IPS DF 4.7 (cell line): ENCODE measurements at regions not wholly inside any gene's neighbourhood (a gene's known extent, or its start where the extent isn't known, plus 50 kb on each side); places are given as distances from the start of the nearest gene placed in this dataset.
"Not testable (repeated sequence)": the region's sequence is repeated elsewhere in the genome, so short reads cannot be mapped to it uniquely, and the experiment has no call there.

Experiments used
- DNase-seq: peaks from one replicate; pipeline ENCODE4 v3.0.0-alpha.2; 2013; ENCODE audit warnings: low spot score; ENCODE audit errors: extremely low read depth

DNA sequence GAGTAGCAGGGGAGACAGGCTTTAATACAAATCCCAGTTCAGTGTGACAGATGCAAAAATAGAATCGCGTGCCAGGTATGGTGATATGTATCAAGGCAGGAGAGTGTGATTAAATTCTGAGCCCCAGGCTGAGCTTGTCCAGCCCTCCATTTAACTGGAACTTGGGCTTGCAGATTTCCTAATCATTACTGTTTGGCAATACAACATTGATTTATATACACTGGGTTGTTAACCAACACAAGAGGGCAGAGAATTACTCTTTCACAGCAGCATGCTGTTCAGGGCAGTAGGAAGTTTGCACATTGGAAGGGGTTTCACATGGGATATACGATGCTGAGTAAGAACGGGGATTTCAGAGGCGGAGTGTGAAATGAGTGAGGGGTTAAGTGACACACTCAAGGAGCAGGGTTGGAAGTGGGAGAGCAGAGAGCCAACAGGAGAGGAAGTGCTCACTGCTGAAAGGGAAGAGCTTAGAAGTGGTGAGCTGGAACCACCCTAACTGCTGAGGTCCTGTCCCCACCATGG is 70.8 kb upstream of the ATXN1 start:
- DNase-seq = no peak

DNA sequence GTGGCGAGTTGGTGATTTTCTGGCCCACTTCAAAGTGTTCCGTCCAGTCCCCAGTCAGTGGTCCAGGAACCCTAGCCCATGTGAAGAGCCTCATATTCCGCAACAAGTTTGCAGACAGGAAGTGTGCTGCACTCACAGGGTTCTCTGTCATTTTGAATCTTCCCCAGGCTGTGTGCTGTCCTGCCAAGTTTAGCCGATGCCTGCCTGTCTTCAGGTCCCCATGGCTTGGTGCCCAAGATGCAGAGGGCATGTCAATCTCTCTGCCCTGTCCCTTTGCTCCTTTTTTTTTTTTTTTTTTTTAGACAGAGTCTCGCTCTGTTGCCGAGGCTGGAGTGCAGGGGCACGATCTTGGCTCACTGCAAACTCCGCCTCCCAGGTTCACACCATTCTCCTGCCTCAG is 69.9 kb upstream of the ATXN1 start:
- DNase-seq = no peak

DNA sequence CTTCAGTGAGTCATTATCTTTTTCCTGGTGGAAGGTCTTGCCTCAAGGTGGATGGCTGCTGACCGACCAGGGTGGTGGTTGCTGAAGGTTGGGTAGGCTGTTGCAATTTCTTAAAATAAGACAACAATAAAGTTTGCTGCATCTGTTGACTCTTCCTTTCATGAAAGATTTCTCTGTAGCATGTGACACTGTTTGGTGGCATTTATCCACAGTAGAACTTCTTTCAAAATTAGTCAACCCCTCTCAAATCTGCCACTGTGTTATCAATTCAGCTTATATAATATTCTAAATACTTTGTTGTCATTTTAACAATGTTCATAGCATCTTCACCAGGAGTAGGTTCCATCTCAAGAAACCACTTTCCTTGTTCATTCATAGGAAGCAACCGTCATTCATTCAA is 66.8 kb upstream of the ATXN1 start:
- DNase-seq = no peak

DNA sequence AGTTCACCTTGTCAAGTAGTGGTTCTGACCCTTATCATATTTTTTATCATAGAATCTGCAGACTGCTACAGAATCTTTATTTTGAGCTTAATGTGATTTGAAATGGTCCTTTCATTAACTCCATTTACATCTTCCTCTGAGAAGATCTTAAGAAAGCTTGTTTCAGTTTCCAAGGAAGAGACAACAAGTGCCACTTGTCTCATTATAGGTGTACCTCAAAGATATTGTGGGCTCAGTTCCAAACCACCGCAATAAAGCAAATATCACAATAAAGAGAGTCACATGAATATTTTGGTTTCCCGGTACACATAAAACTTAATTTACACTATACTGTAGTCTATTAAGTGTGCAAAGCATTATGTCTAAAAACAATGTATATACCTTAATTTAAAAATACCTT is 66.4 kb upstream of the ATXN1 start:
- no peak for DNase-seq

DNA sequence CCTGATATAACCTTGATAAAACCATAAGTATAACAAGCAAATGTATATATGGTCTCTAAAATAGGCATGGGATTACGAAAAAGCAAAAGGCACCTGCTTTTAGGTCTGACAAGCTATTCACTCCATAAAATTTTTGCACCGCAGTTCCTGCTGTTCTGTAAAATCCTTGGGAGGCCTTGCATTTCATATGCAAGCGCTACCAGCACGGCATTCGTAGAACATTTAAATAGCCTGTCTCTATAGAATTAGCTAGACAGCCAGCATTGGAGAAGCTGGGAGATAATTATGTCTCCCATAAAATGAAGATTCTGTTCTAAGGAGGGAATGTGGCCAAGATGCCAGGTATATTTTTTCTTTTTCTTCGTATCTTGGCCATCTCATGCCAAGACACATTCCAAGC is 64.5 kb upstream of the ATXN1 start:
- DNase-seq = no peak

DNA sequence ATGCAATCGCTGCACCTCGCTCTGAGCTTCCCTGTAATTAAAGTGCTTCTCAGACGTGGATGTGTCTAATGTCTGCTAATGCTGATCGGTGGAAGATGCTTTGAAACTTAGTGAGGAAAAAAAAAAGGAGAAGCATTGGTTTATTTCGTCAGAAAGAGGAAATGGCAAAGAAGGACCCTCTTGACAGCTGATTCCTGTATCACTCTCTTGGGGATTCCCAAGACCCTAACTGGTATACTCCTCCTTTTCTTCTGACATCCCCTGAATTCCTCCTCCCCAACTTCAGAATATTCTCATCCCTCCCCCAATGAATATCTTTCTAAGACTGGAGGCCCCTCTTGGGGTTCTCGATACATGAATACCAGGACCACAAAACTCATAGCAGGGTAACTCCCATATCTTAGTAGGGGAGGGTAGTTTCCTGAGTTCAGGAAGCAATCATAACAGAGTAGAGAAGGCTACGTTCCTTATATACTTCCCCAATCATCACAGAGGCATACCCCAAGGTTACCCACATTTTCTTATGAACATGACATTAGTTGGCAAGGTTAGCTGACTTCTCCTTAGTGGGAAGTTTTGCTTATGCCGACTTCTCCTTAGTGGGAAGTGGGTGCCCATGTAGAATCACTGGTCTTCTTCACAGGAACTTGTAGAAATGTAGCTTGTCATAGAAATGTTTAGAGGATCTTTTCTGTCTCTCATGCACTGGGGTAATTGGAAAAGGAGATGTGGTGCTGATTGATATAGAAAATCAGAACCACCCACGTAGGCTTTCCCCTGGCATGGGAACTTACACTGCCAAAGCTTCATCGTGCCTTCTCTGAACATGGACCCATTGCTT is 63.8 kb upstream of the ATXN1 start:
- DNase-seq = no peak

DNA sequence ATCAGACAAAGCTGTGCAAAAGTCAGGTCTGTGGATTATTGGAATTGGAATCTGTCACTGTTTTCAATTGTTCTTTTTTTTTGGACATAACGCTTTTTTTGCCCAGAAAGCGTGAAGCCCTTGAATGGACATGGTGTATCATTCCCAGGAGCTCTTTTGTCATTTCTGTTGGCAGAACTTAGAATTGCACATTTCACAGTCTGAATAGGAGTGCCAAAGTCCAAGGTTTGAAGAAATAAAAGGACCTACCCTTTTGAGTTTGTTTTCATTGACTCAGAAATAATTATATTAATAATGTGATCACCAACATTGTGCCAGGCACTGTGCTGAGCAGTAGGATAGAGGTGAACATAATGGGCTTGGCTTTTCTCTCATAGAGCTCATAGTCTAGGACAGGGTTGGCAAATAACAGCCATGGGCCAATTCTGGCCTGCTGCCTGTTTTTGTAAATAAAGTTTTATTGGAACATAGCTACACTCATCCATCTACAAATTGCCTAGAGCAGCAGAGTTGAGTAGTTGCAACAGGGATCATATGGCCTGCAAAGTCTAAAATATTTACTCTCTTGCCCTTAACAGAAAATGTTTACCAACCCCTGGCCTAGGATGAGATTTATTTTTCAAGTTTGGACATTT is 62.6 kb upstream of the ATXN1 start:
- DNase-seq = no peak

DNA sequence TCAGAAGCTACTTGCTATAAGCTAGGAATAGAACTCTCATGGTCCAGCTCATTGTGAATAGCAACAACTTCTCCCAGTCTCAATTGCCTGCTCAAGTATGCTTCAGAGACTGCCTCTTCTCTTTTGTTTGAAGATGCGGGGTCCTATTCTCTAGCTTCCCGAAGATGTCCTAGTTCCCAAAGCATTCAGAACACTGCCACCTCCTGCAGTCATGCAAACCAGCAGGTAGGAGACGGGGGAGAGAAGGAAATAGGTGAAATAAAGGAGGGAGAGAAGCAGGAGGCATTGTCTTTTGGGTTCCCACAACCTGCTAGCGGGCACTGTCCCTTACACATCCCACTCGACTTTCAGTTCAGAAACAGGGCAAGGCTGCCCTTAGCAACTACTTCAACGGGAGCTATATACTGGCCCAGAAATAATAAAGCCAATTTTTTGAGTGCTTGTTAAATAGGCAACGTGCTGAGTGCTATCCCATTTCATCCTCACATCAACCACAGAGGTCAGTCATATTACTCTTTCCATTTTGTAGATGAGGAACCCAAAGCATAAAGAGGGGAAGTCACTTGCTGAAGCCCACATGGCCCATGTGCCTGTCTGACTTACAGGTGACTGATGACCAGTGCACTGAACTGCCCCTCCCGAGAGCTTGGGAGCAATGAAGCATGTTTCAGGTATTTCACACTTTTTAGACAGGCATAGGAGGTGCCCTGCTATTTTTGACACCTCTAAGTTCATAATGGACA is 61.9 kb upstream of the ATXN1 start:
- no peak for DNase-seq

DNA sequence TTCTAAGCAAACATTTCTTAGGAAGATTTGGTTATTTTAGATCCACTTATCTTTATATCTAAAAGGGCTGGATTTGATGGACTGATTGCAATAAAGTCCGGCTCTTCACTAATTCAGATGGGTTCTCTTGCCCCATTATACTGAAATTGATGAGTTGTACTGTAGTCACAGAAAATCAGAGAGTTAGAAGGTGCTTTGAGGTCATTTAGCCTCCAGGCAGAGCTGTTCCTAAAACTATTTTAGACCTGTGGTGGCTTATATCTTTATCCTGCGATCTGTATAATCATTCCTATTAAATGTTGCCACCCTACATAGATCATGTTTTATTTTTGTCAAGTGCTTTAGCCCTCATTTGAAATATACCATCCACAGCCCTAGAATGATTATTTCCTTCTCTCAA is 61.3 kb upstream of the ATXN1 start:
- DNase-seq = no peak

DNA sequence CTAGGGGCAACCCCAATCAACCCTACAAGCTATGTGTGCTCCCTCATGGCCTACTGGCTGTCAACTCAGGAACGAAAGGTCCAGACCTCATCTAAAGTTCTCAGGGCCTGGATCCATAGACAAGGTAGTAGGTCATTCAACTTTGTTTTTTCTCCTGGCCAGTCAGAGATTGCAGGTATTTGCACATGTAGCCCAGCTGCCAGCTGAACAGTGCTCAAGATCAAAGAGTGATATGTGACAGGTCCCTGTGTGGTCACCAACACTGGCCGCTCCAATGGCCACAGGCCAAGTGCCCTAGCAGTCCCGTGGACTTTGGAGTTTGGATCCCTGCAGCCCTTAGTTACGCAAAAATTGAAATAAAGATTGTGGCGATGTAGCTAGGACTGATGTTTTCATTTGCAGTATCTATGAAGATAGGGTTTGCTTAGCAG is 60.6 kb upstream of the ATXN1 start:
- DNase-seq = no peak

DNA sequence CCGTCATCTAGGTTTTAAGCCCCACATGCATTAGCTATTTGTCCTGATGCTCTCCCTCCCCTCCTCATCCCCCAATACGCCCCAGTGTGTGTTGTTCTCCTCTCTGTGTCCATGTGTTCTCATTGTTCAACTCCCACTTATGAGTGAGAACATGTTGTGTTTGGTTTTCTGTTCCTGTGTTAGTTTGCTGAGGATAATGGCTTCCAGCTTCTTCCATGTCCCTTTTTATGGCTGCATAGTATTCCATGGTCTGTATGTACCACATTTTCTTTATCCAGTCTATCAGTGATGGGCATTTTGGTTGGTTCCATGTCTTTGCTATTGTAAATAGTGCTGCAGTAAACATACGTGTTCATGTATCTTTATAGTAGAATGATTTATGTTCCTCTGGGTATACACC is 59.0 kb upstream of the ATXN1 start:
- DNase-seq = not testable (repeated sequence)

DNA sequence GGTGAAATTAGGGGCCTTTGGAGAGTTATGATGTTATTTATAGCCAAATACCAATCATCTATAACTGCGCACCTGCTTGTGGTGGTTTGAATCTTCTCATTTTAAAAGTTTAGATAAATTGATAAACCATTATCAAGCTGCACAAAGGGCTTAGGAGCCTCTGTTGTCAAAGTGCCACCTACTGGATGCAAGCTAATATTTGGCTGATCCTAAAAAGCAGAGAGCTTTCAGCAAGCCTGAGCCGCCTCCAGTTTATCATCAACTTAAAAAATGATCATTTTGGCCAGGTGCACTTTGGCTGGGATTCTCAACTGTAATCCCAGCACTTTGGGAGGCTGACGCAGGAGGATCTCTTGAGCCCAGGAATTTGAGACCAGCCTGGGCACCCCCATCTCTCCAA is 58.5 kb upstream of the ATXN1 start:
- no peak for DNase-seq

DNA sequence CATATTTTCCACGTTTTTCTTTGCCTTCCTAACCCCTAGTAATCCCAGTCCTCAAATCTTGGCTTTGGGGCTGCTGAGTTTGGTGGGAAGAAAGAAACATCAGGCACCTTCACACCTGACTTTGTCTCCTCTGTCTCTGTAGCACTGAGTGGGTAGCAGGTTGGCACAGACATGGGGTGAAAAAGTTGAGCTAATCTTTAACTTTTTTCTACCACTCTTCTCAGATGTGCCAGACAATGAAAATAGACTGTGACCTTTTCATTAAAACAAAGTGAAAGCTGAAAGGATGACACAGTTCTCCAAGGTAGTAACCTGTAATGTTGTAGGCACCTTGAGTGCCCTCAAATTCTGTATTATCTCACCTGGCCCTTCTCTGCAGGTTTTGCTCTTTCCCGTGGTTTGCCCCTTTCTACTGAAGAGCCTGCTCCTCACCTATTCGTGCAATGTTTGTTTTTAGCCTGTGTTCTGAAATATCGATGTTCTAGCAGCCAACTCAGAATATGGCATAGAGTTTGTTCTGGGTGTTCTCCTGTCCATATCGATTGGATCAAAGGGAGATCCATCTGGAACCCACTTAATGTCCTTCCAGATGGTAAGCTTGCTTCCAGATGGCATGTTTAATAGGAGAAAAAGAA is 57.8 kb upstream of the ATXN1 start:
- no peak for DNase-seq

DNA sequence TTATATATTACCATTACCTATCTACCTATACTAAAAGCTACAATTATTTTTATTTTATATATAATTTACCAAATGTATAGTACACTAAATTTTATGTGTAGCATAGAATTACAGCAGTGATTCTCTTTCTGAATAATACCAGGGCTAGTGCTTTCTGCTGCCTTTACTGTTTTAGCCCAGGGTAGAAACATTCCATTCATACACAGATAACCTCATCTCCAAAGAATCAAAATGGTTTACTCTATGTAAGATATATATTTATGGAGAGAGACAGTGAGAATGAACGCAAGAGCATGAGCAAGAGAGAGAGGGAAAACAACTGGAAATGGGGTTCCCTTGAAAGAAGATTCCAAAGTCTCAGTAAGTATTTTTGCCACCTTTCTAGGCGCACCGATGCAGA is 56.3 kb upstream of the ATXN1 start:
- no peak for DNase-seq

DNA sequence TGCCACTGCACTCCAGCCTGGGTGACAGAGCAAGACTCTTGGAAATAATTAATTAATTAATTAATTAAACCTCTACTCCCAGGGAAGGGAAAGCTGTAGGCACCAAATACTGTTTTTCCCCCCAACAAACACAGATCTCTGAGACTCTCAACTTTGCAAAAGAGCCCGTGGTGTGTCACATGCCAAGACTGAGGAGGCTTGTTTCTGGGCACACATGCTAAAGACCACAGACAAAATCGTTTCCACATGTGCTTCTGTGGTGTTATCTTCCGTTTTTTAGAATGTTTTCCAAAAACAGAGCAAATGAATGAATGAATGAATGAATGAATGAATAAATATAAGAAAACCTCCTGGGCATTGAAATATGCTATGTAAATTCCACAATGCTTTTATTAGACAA is 55.6 kb upstream of the ATXN1 start:
- no peak for DNase-seq

DNA sequence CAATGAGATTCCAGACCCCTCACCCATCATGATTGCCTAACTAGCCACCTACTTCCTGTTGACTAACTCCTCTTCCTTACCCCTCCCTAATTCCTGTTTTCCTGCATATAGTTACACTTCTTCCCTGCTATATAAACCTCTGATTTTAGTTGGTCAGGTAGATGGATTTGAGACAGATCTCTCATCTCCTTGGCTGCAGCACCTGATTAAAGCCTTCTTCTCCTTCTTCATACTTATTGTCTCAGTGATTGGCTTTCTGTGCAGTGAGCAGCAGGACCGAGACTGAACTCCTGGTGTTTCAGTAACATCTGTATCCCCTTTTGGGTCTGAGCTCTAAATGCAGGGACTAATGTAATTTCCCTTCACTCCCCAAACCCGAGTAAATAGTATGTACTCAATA is 51.7 kb upstream of the ATXN1 start:
- no peak for DNase-seq

DNA sequence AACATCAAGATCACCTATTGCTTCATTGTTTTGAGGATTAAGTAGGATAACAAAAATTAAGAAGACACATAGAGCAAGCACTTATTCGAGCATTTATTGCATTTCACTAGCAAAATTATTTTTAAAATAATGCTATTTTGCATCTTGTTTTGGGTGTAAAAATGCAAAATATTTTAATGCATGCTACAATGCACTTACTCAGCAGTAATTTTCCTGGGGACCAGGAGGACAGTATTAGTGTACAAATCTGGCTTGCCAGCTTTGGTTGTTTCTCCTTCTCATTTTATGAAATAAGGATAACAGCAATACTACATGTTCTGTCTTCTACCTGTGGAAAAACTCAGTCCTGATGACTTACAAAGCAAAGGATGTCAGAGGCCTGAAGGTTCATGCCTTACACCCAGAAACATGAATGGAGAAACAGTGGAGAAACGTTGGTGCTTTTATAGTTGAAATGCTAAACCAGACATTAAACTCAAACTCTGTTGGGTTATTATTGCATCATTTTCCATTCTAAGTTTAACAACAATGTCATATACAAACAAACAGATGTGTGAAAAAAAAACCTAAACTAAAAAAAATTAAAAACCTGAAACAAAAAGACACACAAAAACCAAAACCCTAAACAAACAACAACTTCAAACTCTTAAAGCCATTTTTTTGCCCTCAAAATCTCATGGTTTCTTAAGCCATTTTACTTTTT is 50.2 kb upstream of the ATXN1 start:
- no peak for DNase-seq
